Activated naive CD4-positive, alpha-beta T cell treated with anti-CD3 and anti-CD28 coated beads for 36 hours (primary cell): ENCODE measurements at regions not wholly inside any gene's neighbourhood (a gene's known extent, or its start where the extent isn't known, plus 50 kb on each side); places are given as distances from the start of the nearest gene placed in this dataset.

Source experiments
- CTCF ChIA-PET: fragments of 350-600 bp; sonication (Branson Sonifier 250); formaldehyde crosslinking; loops from one replicate; lab custom pipeline; 2021; ENCODE audit warnings: antibody characterized with exemption; lab: Charles Lee
- DNase-seq: peaks from one replicate; pipeline ENCODE4 v3.0.0-alpha.2; 2020
- H3K27ac Mint-ChIP-seq: one replicate; pipeline ENCODE4 v1.8.0; 2021; ENCODE audit warnings: mild to moderate bottlenecking, mixed read lengths
- H3K27me3 Mint-ChIP-seq: one replicate; pipeline ENCODE4 v1.8.0; 2021; ENCODE audit warnings: low read depth, mixed read lengths
- H3K36me3 Mint-ChIP-seq: one replicate; pipeline ENCODE4 v1.8.0; 2021; ENCODE audit warnings: low read depth, mixed read lengths
- H3K4me1 Mint-ChIP-seq: one replicate; pipeline ENCODE4 v1.8.0; 2021; ENCODE audit warnings: low read depth, mixed read lengths
- H3K4me3 Mint-ChIP-seq: one replicate; pipeline ENCODE4 v1.8.0; 2021; ENCODE audit warnings: mild to moderate bottlenecking, moderate library complexity, mixed read lengths
- H3K9me3 Mint-ChIP-seq: one replicate; pipeline ENCODE4 v1.8.0; 2021; ENCODE audit warnings: mixed read lengths
- intact Hi-C: fragments of 100-400 bp; cut with micrococcal nuclease; formaldehyde crosslinking; loops from one replicate; pipeline ENCODE4 v1.15.1; 2023

DNA sequence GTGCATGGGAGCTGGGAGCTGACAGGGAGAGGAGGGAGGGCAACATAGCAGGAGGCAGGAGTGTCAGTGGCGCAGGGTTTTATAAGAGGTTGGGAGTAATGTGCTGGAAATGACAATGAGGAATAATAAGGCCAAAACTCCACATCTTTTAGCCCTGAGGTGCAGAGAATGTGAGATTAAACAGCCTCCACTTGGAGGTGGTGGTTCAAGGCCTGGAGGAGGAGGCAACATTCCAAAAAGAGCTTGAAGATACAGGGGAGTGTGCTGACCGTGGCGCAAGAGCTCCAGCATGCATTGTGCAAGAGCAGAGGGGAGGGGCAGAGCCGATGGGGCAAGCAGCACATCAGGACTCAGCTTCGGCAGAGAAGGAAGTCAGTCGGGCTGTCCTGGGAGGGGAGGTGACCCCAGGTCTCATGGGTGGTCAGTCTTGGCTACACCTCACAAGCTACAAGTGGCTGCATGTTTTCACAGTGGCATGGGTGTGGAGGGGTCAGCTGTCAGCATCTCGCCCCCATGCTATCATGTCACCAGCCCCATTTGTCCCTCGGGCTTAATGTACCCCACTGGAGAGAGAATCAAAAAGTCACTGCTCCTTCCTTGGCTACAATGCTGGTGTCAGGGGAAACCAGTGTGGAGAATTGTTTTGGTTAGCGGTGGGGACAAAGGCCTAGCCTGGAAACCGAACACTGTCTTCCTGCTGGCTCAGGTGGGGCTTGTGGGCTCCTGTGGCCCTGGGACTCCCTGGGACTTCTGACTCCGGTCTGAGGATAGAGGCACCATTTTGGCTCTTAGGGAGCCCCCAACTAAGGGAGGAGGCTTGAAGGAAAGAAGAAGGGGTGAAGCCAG is 208.0 kb downstream of the ZFP36L2 start:
- Mint-ChIP-seq H3K36me3 (no peaks in the 10 kb centered on the region), H3K9me3 (peaks cover 9% of the 10 kb centered on the region), H3K27ac (no peak overlapping the region), H3K4me3 (no peak overlapping the region), H3K4me1 (no peaks in the 10 kb centered on the region), H3K27me3 (no peaks in the 10 kb centered on the region)
- intact Hi-C loops: no loop called here
- no peak for DNase-seq
- CTCF ChIA-PET: interaction anchor here (1.3 kb wide), 1 partner anchor 8 kb away, joined by 3 read pairs; no protein-coding TSS in a partner anchor

DNA sequence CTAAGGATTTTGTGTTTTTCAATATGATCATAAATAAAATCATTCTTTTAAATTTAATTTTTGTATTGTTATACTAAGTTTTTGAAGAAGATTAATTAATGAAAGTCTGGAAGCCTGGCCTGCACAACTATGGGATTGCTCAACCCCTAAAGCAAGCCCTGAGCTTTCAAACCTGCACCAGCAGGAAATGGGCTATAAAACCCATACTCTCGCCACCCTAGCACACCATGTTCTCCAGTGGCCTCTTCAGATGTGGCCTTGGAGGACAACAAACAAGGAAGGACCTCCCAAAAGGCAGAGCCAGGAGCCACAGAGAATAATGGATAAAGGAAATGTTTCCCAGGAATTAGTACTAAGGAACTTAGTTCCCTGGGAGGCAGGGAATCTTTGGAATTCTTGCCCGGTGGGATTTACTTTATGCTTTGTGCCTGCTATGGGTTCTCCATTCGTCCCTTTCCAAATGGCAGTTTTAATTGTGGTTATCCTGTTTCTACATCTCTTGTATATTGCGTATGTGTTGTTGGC is 212.5 kb downstream of the ZFP36L2 start:
- CTCF ChIA-PET: interaction anchor here (0.6 to 1.0 kb wide), 2 partner anchors 39 to 147 kb away, joined by 3 read pairs; no protein-coding TSS in a partner anchor
- Mint-ChIP-seq H3K36me3 (no peaks in the 10 kb centered on the region), H3K27ac (no peak overlapping the region), H3K9me3 (no peaks in the 10 kb centered on the region), H3K4me1 (peaks cover 11% of the 10 kb centered on the region), H3K4me3 (no peak overlapping the region), H3K27me3 (no peaks in the 10 kb centered on the region)
- intact Hi-C loops: no loop called here
- no peak for DNase-seq

DNA sequence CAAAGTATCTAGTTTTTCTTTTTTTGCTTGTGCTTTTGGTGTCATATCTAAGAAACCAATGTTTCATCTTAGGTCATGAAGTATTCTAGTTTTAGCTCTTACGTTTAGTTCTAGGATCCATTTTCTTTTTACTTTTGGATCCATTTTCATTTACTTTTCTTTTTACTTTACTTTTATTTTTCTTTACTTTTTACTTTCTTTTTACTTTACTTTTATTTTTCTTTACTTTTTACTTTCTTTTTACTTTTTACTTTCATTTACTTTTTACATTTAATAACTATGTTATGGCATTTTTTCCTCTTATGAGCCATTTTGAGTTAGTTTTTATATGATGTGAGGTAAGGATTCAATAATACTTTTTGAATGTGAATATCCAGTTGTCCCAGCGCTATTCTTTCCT is 213.4 kb downstream of the ZFP36L2 start:
- CTCF ChIA-PET: interaction anchor here (1.0 kb wide), 1 partner anchor 38 kb away, joined by 3 read pairs; no protein-coding TSS in a partner anchor
- Mint-ChIP-seq H3K4me3 (no peak overlapping the region), H3K9me3 (no peaks in the 10 kb centered on the region), H3K4me1 (peaks cover 11% of the 10 kb centered on the region), H3K27me3 (no peaks in the 10 kb centered on the region), H3K36me3 (no peaks in the 10 kb centered on the region), H3K27ac (no peak overlapping the region)
- intact Hi-C loops: no loop called here
- DNase-seq: no peak

DNA sequence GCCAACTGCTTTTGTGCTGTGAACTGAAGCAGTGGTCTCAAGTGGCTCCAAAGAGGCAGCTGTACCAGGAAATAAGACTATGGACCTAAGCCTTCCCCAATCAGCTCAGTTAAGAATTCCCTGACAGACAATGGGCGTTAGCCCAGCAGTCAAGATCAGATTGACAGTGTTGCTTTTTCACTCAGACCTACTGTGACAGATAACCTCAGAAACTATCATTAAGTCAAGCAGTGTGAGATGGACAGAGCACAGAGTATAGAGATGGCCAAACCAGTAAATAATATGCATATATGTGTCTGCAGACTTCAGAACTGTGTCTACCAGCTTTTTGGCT is 215.3 kb downstream of the ZFP36L2 start:
- H3K9me3 Mint-ChIP-seq: no peaks in the 10 kb centered on the region
- CTCF ChIA-PET: interaction anchor here (0.6 to 1.0 kb wide), 2 partner anchors 213 to 566 kb away, joined by 3 read pairs; no protein-coding TSS in a partner anchor
- no peak overlapping the region for H3K27ac Mint-ChIP-seq
- intact Hi-C loops: no loop called here
- no peaks in the 10 kb centered on the region for H3K36me3 Mint-ChIP-seq
- DNase-seq: no peak
- H3K4me3 Mint-ChIP-seq: no peak overlapping the region
- no peaks in the 10 kb centered on the region for H3K27me3 Mint-ChIP-seq
- H3K4me1 Mint-ChIP-seq: peaks cover 11% of the 10 kb centered on the region

GRCh38 chr2:43010438-43011157 is 215.8 kb downstream of the ZFP36L2 start:
- H3K9me3 Mint-ChIP-seq: no peaks in the 10 kb centered on the region
- no peak for DNase-seq
- no peak overlapping the region for H3K27ac Mint-ChIP-seq
- H3K4me3 Mint-ChIP-seq: no peak overlapping the region
- CTCF ChIA-PET: interaction anchor here (0.6 to 1.2 kb wide), 4 partner anchors 8 to 566 kb away, joined by 3 to 4 read pairs (median 3); no protein-coding TSS in a partner anchor
- peaks cover 11% of the 10 kb centered on the region for H3K4me1 Mint-ChIP-seq
- intact Hi-C loops: no loop called here
- H3K27me3 Mint-ChIP-seq: no peaks in the 10 kb centered on the region
- no peaks in the 10 kb centered on the region for H3K36me3 Mint-ChIP-seq

DNA sequence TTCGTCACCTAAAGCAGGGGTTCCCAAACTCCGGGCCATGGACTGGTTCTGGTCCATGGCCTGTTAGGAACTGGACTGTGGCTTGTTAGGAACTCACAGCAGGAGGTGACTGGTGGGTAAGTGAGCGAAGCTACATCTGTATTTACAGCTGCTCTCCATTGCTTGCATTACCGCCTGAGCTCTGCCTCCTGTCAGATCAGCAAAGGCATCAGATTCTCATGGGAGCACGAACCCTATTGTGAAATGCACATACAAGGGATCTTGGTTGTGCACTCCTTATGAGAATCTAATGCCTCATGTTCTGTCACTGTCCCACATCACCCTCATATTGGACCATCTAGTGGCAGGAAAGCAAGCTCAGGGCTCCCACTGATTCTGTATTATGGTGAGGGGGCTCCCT is 217.0 kb downstream of the ZFP36L2 start:
- H3K36me3 Mint-ChIP-seq: no peaks in the 10 kb centered on the region
- no peaks in the 10 kb centered on the region for H3K27me3 Mint-ChIP-seq
- intact Hi-C loops: no loop called here
- H3K9me3 Mint-ChIP-seq: no peaks in the 10 kb centered on the region
- no peak overlapping the region for H3K4me3 Mint-ChIP-seq
- peaks cover 11% of the 10 kb centered on the region for H3K4me1 Mint-ChIP-seq
- DNase-seq: no peak
- H3K27ac Mint-ChIP-seq: no peak overlapping the region
- CTCF ChIA-PET: interaction anchor here (0.7 kb wide), 2 partner anchors 55 to 151 kb away, joined by 3 to 4 read pairs; no protein-coding TSS in a partner anchor

DNA sequence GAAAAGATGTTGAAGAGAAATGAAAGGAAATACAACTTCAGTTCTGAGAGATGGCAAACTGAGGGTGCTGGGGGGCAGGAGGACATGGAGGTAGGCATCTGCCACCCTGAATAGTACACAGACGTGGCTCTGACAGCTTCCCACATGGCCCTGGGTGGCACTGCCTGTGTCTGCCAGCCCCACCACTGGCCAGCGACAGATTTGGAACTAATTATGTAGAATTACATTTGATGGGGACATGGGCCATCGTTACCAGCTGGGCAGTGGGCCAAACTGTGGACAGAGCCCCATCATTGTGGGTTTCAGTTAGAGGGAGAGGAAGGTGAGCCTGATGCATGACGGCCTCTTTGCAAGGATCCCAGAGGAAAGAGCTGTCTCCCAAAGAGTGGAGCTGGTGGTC is 216.0 kb upstream of the HAAO start:
- Mint-ChIP-seq H3K27me3 (no peaks in the 10 kb centered on the region), H3K36me3 (no peaks in the 10 kb centered on the region), H3K4me1 (peaks cover 11% of the 10 kb centered on the region), H3K27ac (no peak overlapping the region), H3K4me3 (no peak overlapping the region), H3K9me3 (no peaks in the 10 kb centered on the region)
- intact Hi-C loops: no loop called here
- no peak for DNase-seq
- CTCF ChIA-PET: interaction anchor here (1.0 kb wide), 1 partner anchor 221 kb away, joined by 4 read pairs; no protein-coding TSS in a partner anchor

DNA sequence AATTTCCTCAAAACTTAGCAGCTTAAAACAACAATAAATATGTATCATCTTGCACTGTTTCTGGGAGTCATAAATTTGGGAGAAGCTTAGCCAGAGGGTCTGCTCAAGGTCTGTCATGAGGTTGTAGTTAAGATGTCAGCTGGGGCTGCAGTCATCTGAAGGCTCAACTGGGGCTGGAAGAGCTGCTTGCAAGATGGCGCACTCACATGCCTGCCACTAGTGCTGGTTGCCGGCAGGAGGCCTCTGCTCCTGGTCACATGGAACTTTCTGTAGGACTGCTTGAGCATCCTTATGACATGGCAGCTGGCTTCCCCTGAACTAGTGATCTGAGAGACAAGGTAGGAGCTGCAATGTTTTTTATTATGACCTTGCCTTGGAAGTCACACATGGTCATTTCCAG is 215.5 kb upstream of the HAAO start:
- Mint-ChIP-seq H3K27ac (no peak overlapping the region), H3K4me3 (no peak overlapping the region)
- intact Hi-C loops: no loop called here

DNA sequence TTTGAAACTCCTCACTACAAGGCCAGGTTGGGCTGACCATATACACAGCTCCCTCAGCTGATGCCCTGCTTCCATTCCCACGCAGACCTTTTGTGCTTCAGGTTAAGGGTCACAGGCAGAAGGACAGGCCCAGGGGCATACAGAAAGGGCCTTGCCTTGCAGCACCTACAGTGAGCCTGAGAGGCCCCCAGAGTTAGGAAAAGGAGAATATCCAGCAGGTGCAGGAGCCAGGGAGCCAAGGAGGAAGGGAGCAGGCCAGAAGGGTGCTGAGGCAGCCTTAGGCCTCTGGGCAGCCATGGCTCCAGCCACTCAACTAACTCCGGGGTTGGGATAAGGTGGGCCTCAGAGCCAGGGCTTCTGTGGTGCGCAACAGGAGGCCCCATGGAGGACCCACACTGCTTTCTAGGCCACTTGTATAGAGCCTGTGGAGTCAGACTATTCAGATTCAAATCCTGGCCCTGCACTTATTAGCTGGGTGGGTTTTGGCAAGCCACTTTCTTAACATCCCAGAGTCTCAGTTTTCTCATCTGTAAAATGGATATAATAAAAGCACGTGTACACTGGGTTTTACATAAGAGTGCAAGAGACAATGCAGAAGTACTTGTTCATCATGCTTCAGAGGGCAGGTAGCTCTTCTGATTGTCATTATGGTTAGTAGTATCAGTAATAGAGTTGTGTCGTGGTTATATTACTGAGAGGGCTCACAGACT is 214.6 kb upstream of the HAAO start:
- intact Hi-C loops: no loop called here
- H3K27me3 Mint-ChIP-seq: no peaks in the 10 kb centered on the region
- no peak overlapping the region for H3K27ac Mint-ChIP-seq
- CTCF ChIA-PET: interaction anchor here (0.9 to 1.5 kb wide), 2 partner anchors 60 to 85 kb away, joined by 3 read pairs; no protein-coding TSS in a partner anchor
- peaks cover 11% of the 10 kb centered on the region for H3K4me1 Mint-ChIP-seq
- H3K4me3 Mint-ChIP-seq: no peak overlapping the region
- no peaks in the 10 kb centered on the region for H3K36me3 Mint-ChIP-seq
- DNase-seq: no peak
- no peaks in the 10 kb centered on the region for H3K9me3 Mint-ChIP-seq

More for the DNA sequence above, 215.5 kb upstream of the HAAO start:
- DNase-seq: no peak
- Mint-ChIP-seq H3K27me3 (no peaks in the 10 kb centered on the region), H3K36me3 (no peaks in the 10 kb centered on the region), H3K9me3 (no peaks in the 10 kb centered on the region), H3K4me1 (peaks cover 11% of the 10 kb centered on the region)
- CTCF ChIA-PET: interaction anchor here (0.9 to 1.5 kb wide), 3 partner anchors 61 to 221 kb away, joined by 3 to 4 read pairs (median 3); no protein-coding TSS in a partner anchor

GRCh38 chr2:43005975-43006833 is 213.8 kb upstream of the HAAO start:
- no peaks in the 10 kb centered on the region for H3K9me3 Mint-ChIP-seq
- CTCF ChIA-PET: interaction anchor here (1.0 to 1.5 kb wide), 3 partner anchors 86 to 178 kb away, joined by 3 read pairs; no protein-coding TSS in a partner anchor
- H3K4me1 Mint-ChIP-seq: peaks cover 11% of the 10 kb centered on the region
- H3K27me3 Mint-ChIP-seq: no peaks in the 10 kb centered on the region
- no peak overlapping the region for H3K4me3 Mint-ChIP-seq
- H3K27ac Mint-ChIP-seq: no peak overlapping the region
- intact Hi-C loops: no loop called here
- no peaks in the 10 kb centered on the region for H3K36me3 Mint-ChIP-seq
- DNase-seq: no peak
